Calu3 (cell line): ENCODE measurements at regions not wholly inside any gene's neighbourhood (a gene's known extent, or its start where the extent isn't known, plus 50 kb on each side); places are given as distances from the start of the nearest gene placed in this dataset.

ENCODE experiments used
- BruUV-seq: library from RNA; stranded (reverse); fragments of 400-500 nt; replicated peaks from 2 replicates; lab custom pipeline; 2021; lab: Mats Ljungman, UMichigan
- CTCF ChIA-PET: fragments of 300-600 bp; sonication (Branson Sonifier 250); formaldehyde crosslinking; loops from one replicate; lab custom pipeline; 2022; ENCODE audit warnings: antibody characterized with exemption; lab: Charles Lee
- DNase-seq: peaks from one replicate; pipeline ENCODE4 v3.0.0; 2022
- H3K27ac Mint-ChIP-seq: one replicate; pipeline ENCODE4 v1.8.0; 2022; ENCODE audit warnings: mixed read lengths; ENCODE audit not compliant: unreplicated experiment
- H3K27me3 Mint-ChIP-seq: one replicate; pipeline ENCODE4 v1.8.0; 2022; ENCODE audit warnings: mixed read lengths; ENCODE audit not compliant: unreplicated experiment
- H3K36me3 Mint-ChIP-seq: one replicate; pipeline ENCODE4 v1.8.0; 2022; ENCODE audit warnings: mild to moderate bottlenecking, moderate library complexity, mixed read lengths; ENCODE audit not compliant: insufficient read depth, unreplicated experiment
- H3K4me1 Mint-ChIP-seq: one replicate; pipeline ENCODE4 v1.8.0; 2022; ENCODE audit warnings: mild to moderate bottlenecking, low read depth, mixed read lengths; ENCODE audit not compliant: unreplicated experiment
- H3K4me3 Mint-ChIP-seq: one replicate; pipeline ENCODE4 v1.8.0; 2022; ENCODE audit warnings: mild to moderate bottlenecking, low read depth, moderate library complexity, mixed read lengths; ENCODE audit not compliant: unreplicated experiment
- H3K9me3 Mint-ChIP-seq: one replicate; pipeline ENCODE4 v1.8.0; 2022; ENCODE audit warnings: low read depth, mixed read lengths; ENCODE audit not compliant: unreplicated experiment
- CTCF ChIP-seq: fragments of 200-600 bp; IDR thresholded peaks from one replicate; pipeline ENCODE4 v1.8.0; 2022; ENCODE audit warnings: antibody characterized with exemption; ENCODE audit not compliant: unreplicated experiment
- intact Hi-C: fragments of 100-400 bp; cut with micrococcal nuclease; formaldehyde crosslinking; loops from one replicate; pipeline ENCODE4 v1.10.0; 2022; ENCODE audit not compliant: unreplicated experiment

GRCh38 chr7:68038621-68039314 is 1042.1 kb downstream of the TYW1 start:
- CTCF ChIA-PET: no interaction called here
- intact Hi-C loops: no loop called here
- no TSS peak for BruUV-seq
- Mint-ChIP-seq H3K36me3 (no peaks in the 10 kb centered on the region), H3K4me3 (no peak overlapping the region), H3K9me3 (peaks cover 8% of the 10 kb centered on the region), H3K27me3 (no peaks in the 10 kb centered on the region), H3K4me1 (no peaks in the 10 kb centered on the region), H3K27ac (no peak overlapping the region)
- no peak for DNase-seq
- TF ChIP-seq CTCF: no peak

GRCh38 chr7:68041554-68041953 is 1044.9 kb downstream of the TYW1 start:
- DNase-seq: no peak
- no peak for TF ChIP-seq CTCF
- no peaks in the 10 kb centered on the region for H3K36me3 Mint-ChIP-seq

GRCh38 chr7:68043546-68043945 is 1046.9 kb downstream of the TYW1 start:
- CTCF ChIA-PET: no interaction called here
- no peak for TF ChIP-seq CTCF
- no peaks in the 10 kb centered on the region for H3K36me3 Mint-ChIP-seq
- BruUV-seq: no TSS peak
- intact Hi-C loops: no loop called here
- no peaks in the 10 kb centered on the region for H3K4me1 Mint-ChIP-seq
- no peaks in the 10 kb centered on the region for H3K27me3 Mint-ChIP-seq
- H3K4me3 Mint-ChIP-seq: no peak overlapping the region
- H3K9me3 Mint-ChIP-seq: peaks cover 3% of the 10 kb centered on the region
- H3K27ac Mint-ChIP-seq: no peak overlapping the region
- no peak for DNase-seq

More at GRCh38 chr7:68041554-68041953, 1044.9 kb downstream of the TYW1 start:
- no TSS peak for BruUV-seq
- intact Hi-C loops: no loop called here
- Mint-ChIP-seq H3K4me1 (no peaks in the 10 kb centered on the region), H3K27ac (no peak overlapping the region), H3K4me3 (no peak overlapping the region), H3K9me3 (peaks cover 3% of the 10 kb centered on the region), H3K27me3 (no peaks in the 10 kb centered on the region)
- CTCF ChIA-PET: no interaction called here

GRCh38 chr7:68050627-68051026 is 1054.0 kb downstream of the TYW1 start:
- no peak for DNase-seq
- BruUV-seq: no TSS peak
- H3K27me3 Mint-ChIP-seq: no peaks in the 10 kb centered on the region
- TF ChIP-seq CTCF: no peak
- intact Hi-C loops: no loop called here
- no peaks in the 10 kb centered on the region for H3K4me1 Mint-ChIP-seq
- no peaks in the 10 kb centered on the region for H3K36me3 Mint-ChIP-seq
- H3K27ac Mint-ChIP-seq: no peak overlapping the region
- H3K9me3 Mint-ChIP-seq: no peaks in the 10 kb centered on the region
- CTCF ChIA-PET: no interaction called here
- no peak overlapping the region for H3K4me3 Mint-ChIP-seq
